HEK293 (cell line): ENCODE measurements at regions not wholly inside any gene's neighbourhood (a gene's known extent, or its start where the extent isn't known, plus 50 kb on each side); places are given as distances from the start of the nearest gene placed in this dataset.

Experiments used
- CTCF ChIA-PET: fragments of 350-600 bp; formaldehyde crosslinking; extraction: SDS; loops from one replicate; lab custom pipeline; 2021; ENCODE audit warnings: antibody characterized with exemption; lab: Yijun Ruan, JAX
- POLR2A ChIA-PET: fragments of 300-600 bp; formaldehyde crosslinking; extraction: SDS; loops from one replicate; lab custom pipeline; 2020; ENCODE audit warnings: antibody characterized with exemption, inconsistent platforms; lab: Yijun Ruan, JAX
- H3K27ac ChIP-seq: fragments of 200-500 bp; sonication (Bioruptor generic); 2 replicates; pipeline ENCODE4 v1.5.1; 2014; ENCODE audit warnings: low read depth, low read length, control low read depth, inconsistent platforms; ENCODE audit errors: extremely low read depth
- H3K36me3 ChIP-seq, 2 experiments: fragments of 200-500 bp in 1 of 2; sonication (Bioruptor generic) in 1 of 2; 1 replicate in 1 of 2; 2 replicates in 1 of 2; pipeline ENCODE4 v1.5.1; 2014 to 2017; ENCODE audit warnings: inconsistent platforms in 2 of 2, low read length in 2 of 2; ENCODE audit not compliant: control insufficient read depth in 2 of 2, insufficient read depth in 1 of 2
- H3K4me1 ChIP-seq: fragments of 200-500 bp; sonication (Bioruptor generic); 2 replicates; pipeline ENCODE4 v1.5.1; 2014; ENCODE audit warnings: mild to moderate bottlenecking, low read length, inconsistent platforms; ENCODE audit not compliant: control insufficient read depth, insufficient read depth
- H3K4me3 ChIP-seq: 2 replicates; pipeline ENCODE4 v1.5.1; 2011; ENCODE audit warnings: low read depth, mild to moderate bottlenecking, control low read depth, low read length, moderate library complexity
- H3K9me3 ChIP-seq: fragments of 200-500 bp; sonication (Bioruptor generic); 2 replicates; pipeline ENCODE4 v1.5.1; 2014; ENCODE audit warnings: low read depth, low read length, inconsistent platforms; ENCODE audit not compliant: control insufficient read depth, insufficient read depth
- FEZF1 ChIP-seq: fragments of 450-650 bp; formaldehyde crosslinking; IDR thresholded peaks from 2 replicates; pipeline ENCODE4 v1.5.1; 2016; ENCODE audit warnings: missing biosample characterization, missing genetic modification characterization
- GLIS1 ChIP-seq: fragments of 450-650 bp; formaldehyde crosslinking; IDR thresholded peaks from 2 replicates; pipeline ENCODE4 v1.5.1; 2016; ENCODE audit warnings: missing biosample characterization, missing genetic modification characterization
- KLF8 ChIP-seq: fragments of 450-650 bp; formaldehyde crosslinking; IDR thresholded peaks from 2 replicates; pipeline ENCODE4 v1.5.1; 2016; ENCODE audit warnings: missing biosample characterization, missing genetic modification characterization
- RBAK ChIP-seq: fragments of 450-650 bp; formaldehyde crosslinking; IDR thresholded peaks from 2 replicates; pipeline ENCODE4 v1.5.1; 2016; ENCODE audit warnings: missing biosample characterization, missing genetic modification characterization
- SP3 ChIP-seq: fragments of 450-650 bp; formaldehyde crosslinking; IDR thresholded peaks from 2 replicates; pipeline ENCODE4 v1.5.1; 2016; ENCODE audit warnings: missing biosample characterization, missing genetic modification characterization
- ZBTB1 ChIP-seq: fragments of 450-650 bp; formaldehyde crosslinking; IDR thresholded peaks from 2 replicates; pipeline ENCODE4 v1.5.1; 2016; ENCODE audit warnings: missing biosample characterization, missing genetic modification characterization
- ZBTB48 ChIP-seq: fragments of 450-650 bp; formaldehyde crosslinking; IDR thresholded peaks from 2 replicates; pipeline ENCODE4 v1.5.1; 2016; ENCODE audit warnings: missing biosample characterization, missing genetic modification characterization
- ZNF114 ChIP-seq: fragments of 450-650 bp; formaldehyde crosslinking; IDR thresholded peaks from 2 replicates; pipeline ENCODE4 v1.5.0; 2017; ENCODE audit warnings: missing biosample characterization, missing genetic modification characterization
- ZNF169 ChIP-seq: fragments of 450-650 bp; formaldehyde crosslinking; IDR thresholded peaks from 2 replicates; pipeline ENCODE4 v1.5.1; 2016; ENCODE audit warnings: missing biosample characterization, missing genetic modification characterization
- ZNF423 ChIP-seq: fragments of 450-650 bp; formaldehyde crosslinking; IDR thresholded peaks from 2 replicates; pipeline ENCODE4 v1.5.1; 2016; ENCODE audit warnings: missing biosample characterization, missing genetic modification characterization
- ZNF654 ChIP-seq: fragments of 450-650 bp; formaldehyde crosslinking; IDR thresholded peaks from 2 replicates; pipeline ENCODE4 v1.5.1; 2016; ENCODE audit warnings: low read depth, missing biosample characterization, missing genetic modification characterization
- ZNF664 ChIP-seq: fragments of 450-650 bp; formaldehyde crosslinking; IDR thresholded peaks from 2 replicates; pipeline ENCODE4 v1.5.1; 2016; ENCODE audit warnings: missing biosample characterization, missing genetic modification characterization
- TF ChIP-seq, protein P1 (sequence below): fragments of 450-650 bp; formaldehyde crosslinking; IDR thresholded peaks from 2 replicates; pipeline ENCODE4 v1.5.1; 2017; ENCODE audit warnings: missing biosample characterization, missing genetic modification characterization
- TF ChIP-seq, protein P2 (sequence below): fragments of 450-650 bp; formaldehyde crosslinking; IDR thresholded peaks from 2 replicates; pipeline ENCODE4 v1.5.1; 2016; ENCODE audit warnings: missing biosample characterization, missing genetic modification characterization
- TF ChIP-seq, protein P3 (sequence below): fragments of 450-650 bp; formaldehyde crosslinking; IDR thresholded peaks from 2 replicates; pipeline ENCODE4 v1.5.1; 2016; ENCODE audit warnings: missing biosample characterization, missing genetic modification characterization
- TF ChIP-seq, protein P4 (sequence below): fragments of 450-650 bp; formaldehyde crosslinking; IDR thresholded peaks from 2 replicates; pipeline ENCODE4 v1.5.1; 2016; ENCODE audit warnings: missing biosample characterization, missing genetic modification characterization, borderline replicate concordance
- TF ChIP-seq, protein P5 (sequence below): fragments of 450-650 bp; formaldehyde crosslinking; IDR thresholded peaks from 2 replicates; pipeline ENCODE4 v1.5.1; 2017; ENCODE audit warnings: missing biosample characterization, missing genetic modification characterization

GRCh38 chr18:78126106-78126505 is 853.5 kb upstream of the SALL3 start (continued):
- TF ChIP-seq, protein P1, sequence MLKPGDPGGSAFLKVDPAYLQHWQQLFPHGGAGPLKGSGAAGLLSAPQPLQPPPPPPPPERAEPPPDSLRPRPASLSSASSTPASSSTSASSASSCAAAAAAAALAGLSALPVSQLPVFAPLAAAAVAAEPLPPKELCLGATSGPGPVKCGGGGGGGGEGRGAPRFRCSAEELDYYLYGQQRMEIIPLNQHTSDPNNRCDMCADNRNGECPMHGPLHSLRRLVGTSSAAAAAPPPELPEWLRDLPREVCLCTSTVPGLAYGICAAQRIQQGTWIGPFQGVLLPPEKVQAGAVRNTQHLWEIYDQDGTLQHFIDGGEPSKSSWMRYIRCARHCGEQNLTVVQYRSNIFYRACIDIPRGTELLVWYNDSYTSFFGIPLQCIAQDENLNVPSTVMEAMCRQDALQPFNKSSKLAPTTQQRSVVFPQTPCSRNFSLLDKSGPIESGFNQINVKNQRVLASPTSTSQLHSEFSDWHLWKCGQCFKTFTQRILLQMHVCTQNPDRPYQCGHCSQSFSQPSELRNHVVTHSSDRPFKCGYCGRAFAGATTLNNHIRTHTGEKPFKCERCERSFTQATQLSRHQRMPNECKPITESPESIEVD = no peak
- TF ChIP-seq ZNF114 (tag by site-specific recombination) (no peak), ZBTB1 (tag by site-specific recombination) (no peak), ZNF423 (tag by site-specific recombination) (no peak), KLF8 (tag by site-specific recombination) (no peak), GLIS1 (tag by site-specific recombination) (no peak)
- TF ChIP-seq, protein P2, sequence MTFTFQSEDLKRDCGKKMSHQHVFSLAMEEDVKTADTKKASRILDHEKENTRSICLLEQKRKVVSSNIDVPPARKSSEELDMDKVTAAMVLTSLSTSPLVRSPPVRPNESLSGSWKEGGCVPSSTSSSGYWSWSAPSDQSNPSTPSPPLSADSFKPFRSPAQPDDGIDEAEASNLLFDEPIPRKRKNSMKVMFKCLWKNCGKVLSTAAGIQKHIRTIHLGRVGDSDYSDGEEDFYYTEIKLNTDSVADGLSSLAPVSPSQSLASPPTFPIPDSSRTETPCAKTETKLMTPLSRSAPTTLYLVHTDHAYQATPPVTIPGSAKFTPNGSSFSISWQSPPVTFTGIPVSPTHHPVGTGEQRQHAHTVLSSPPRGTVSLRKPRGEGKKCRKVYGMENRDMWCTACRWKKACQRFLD (tag by site-specific recombination) = no peak

DNA sequence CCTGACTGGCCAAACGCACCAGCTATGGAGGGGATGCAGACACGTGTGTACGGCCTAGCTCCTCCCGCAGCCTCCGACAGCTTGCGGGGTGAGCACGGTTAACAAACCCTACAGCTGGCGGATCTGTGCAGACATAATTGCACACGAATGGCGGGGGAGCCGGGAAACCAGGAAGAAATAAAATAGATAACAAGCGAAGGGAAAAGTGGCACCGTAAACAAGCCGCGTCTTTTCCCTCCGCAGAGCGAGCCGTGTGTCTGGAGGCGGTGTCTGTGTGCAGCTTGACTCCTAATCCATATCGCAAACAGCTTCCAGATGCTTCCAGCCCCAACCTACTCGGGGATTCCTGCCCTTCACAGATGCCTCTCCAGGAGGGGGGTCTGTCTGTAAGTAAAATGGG is 853.1 kb upstream of the SALL3 start:
- no peaks in the 10 kb centered on the region for H3K9me3 ChIP-seq
- H3K4me3 ChIP-seq = no peak overlapping the region
- H3K36me3 ChIP-seq = no peaks in the 10 kb centered on the region
- TF ChIP-seq, protein P3, sequence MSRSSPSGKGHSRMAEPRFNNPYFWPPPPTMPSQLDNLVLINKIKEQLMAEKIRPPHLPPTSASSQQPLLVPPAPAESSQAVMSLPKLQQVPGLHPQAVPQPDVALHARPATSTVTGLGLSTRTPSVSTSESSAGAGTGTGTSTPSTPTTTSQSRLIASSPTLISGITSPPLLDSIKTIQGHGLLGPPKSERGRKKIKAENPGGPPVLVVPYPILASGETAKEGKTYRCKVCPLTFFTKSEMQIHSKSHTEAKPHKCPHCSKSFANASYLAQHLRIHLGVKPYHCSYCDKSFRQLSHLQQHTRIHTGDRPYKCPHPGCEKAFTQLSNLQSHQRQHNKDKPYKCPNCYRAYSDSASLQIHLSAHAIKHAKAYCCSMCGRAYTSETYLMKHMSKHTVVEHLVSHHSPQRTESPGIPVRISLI = no peak
- TF ChIP-seq, protein P4, sequence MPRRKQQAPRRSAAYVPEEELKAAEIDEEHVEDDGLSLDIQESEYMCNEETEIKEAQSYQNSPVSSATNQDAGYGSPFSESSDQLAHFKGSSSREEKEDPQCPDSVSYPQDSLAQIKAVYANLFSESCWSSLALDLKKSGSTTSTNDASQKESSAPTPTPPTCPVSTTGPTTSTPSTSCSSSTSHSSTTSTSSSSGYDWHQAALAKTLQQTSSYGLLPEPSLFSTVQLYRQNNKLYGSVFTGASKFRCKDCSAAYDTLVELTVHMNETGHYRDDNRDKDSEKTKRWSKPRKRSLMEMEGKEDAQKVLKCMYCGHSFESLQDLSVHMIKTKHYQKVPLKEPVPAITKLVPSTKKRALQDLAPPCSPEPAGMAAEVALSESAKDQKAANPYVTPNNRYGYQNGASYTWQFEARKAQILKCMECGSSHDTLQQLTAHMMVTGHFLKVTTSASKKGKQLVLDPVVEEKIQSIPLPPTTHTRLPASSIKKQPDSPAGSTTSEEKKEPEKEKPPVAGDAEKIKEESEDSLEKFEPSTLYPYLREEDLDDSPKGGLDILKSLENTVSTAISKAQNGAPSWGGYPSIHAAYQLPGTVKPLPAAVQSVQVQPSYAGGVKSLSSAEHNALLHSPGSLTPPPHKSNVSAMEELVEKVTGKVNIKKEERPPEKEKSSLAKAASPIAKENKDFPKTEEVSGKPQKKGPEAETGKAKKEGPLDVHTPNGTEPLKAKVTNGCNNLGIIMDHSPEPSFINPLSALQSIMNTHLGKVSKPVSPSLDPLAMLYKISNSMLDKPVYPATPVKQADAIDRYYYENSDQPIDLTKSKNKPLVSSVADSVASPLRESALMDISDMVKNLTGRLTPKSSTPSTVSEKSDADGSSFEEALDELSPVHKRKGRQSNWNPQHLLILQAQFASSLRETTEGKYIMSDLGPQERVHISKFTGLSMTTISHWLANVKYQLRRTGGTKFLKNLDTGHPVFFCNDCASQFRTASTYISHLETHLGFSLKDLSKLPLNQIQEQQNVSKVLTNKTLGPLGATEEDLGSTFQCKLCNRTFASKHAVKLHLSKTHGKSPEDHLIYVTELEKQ (tag by site-specific recombination) = no peak
- TF ChIP-seq FEZF1 (tag by site-specific recombination) (no peak), ZBTB48 (tag by site-specific recombination) (no peak), SP3 (no peak), RBAK (tag by site-specific recombination) (no peak), ZNF169 (no peak), ZNF664 (no peak), ZNF654 (tag by site-specific recombination) (no peak)
- TF ChIP-seq, protein P5, sequence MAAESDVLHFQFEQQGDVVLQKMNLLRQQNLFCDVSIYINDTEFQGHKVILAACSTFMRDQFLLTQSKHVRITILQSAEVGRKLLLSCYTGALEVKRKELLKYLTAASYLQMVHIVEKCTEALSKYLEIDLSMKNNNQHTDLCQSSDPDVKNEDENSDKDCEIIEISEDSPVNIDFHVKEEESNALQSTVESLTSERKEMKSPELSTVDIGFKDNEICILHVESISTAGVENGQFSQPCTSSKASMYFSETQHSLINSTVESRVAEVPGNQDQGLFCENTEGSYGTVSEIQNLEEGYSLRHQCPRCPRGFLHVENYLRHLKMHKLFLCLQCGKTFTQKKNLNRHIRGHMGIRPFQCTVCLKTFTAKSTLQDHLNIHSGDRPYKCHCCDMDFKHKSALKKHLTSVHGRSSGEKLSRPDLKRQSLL (tag by site-specific recombination) = no peak
- ChIA-PET POLR2A (no interaction called here), CTCF (interaction anchor here (0.7 kb wide), 1 partner anchor 513 kb away, joined by 3 read pairs; no protein-coding TSS in a partner anchor)
- H3K27ac ChIP-seq = no peak overlapping the region
- H3K4me1 ChIP-seq = no peaks in the 10 kb centered on the region
